HepG2 (cell line): ENCODE measurements at regions not wholly inside any gene's neighbourhood (a gene's known extent, or its start where the extent isn't known, plus 50 kb on each side); places are given as distances from the start of the nearest gene placed in this dataset.

Source experiments
- ATAC-seq: fragments of 200-7000 bp; cut with Tn5 transposase; 3 replicates; pipeline ENCODE4 v1.9.1; 2020; ENCODE audit warnings: mild to moderate bottlenecking, moderate library complexity
- BruUV-seq: library from RNA; stranded (reverse); fragments of 400-500 nt; replicated peaks from 2 replicates; lab custom pipeline; 2021; lab: Mats Ljungman, UMichigan
- CTCF ChIA-PET: fragments of 300-600 bp; formaldehyde crosslinking; extraction: SDS; loops from one replicate; lab custom pipeline; 2021; ENCODE audit warnings: low total read pairs, inconsistent platforms, low intra/inter-chr PET ratio; lab: Yijun Ruan, JAX
- POLR2A ChIA-PET: fragments of 350-600 bp; sonication (Branson Sonifier 250); formaldehyde crosslinking; loops from one replicate; lab custom pipeline; 2020; ENCODE audit warnings: antibody characterized with exemption, inconsistent platforms; lab: Yijun Ruan, JAX
- DNase-seq: peaks from one replicate; pipeline ENCODE4 v3.0.0-alpha.2; 2015; ENCODE audit warnings: low spot score
- FAIRE-seq: peaks from 3 replicates; lab custom pipeline; 2011; peaks lifted over from hg19 to GRCh38; lab: Jason Lieb, UNC
- H2AFZ ChIP-seq: one replicate; pipeline ENCODE4 v1.6.1; 2011; ENCODE audit warnings: low read length, inconsistent platforms
- H3K27ac ChIP-seq: fragments of 300-600 bp; 3 replicates; pipeline ENCODE4 v1.8.0; 2011; ENCODE audit warnings: mixed run types, mild to moderate bottlenecking, mixed read lengths, low read length, inconsistent platforms; ENCODE audit not compliant: insufficient read depth; ENCODE audit errors: extremely low read length
- H3K27me3 ChIP-seq, 2 experiments: fragments of 200-600 bp in 1 of 2; 2 replicates in 1 of 2; 3 replicates in 1 of 2; pipeline versions ENCODE4 v1.6.0 to v1.8.0; 2011; ENCODE audit warnings: low read length in 2 of 2, mild to moderate bottlenecking in 2 of 2, moderate library complexity in 2 of 2, inconsistent platforms in 1 of 2; ENCODE audit not compliant: insufficient read depth in 2 of 2, control insufficient read depth in 1 of 2
- H3K36me3 ChIP-seq, 2 experiments: fragments of 200-600 bp in 1 of 2; replicated peaks in 1 of 2; 2 replicates in 1 of 2; 3 replicates in 1 of 2; pipeline versions ENCODE4 v1.5.1 to v1.8.0; 2011; ENCODE audit warnings: low read length in 2 of 2, inconsistent platforms in 1 of 2; ENCODE audit not compliant: insufficient read depth in 2 of 2, control insufficient read depth in 1 of 2
- H3K4me1 ChIP-seq: 2 replicates; pipeline ENCODE4 v1.5.1; 2012; ENCODE audit warnings: low read length, inconsistent platforms; ENCODE audit not compliant: insufficient read depth
- H3K4me2 ChIP-seq: 2 replicates; pipeline ENCODE4 v1.6.0; 2011; ENCODE audit warnings: low read depth, low read length, inconsistent platforms
- H3K4me3 ChIP-seq, 3 experiments: fragments of 200-600 bp in 1 of 3; sonication (generic), shearing (Covaris generic) in 1 of 3; replicated peaks in 1 of 3; 2 replicates each; pipeline ENCODE4 v1.5.1; 2011 to 2016; ENCODE audit warnings: low read length in 3 of 3, inconsistent platforms in 2 of 3, low read depth in 2 of 3, mild to moderate bottlenecking in 2 of 3, control low read depth in 1 of 3, mixed read lengths in 1 of 3; ENCODE audit not compliant: insufficient read depth in 1 of 3
- H3K79me2 ChIP-seq: one replicate; pipeline ENCODE4 v1.6.1; 2011; ENCODE audit warnings: low read length, inconsistent platforms; ENCODE audit not compliant: insufficient read depth
- H3K9ac ChIP-seq: 2 replicates; pipeline ENCODE4 v1.6.0; 2011; ENCODE audit warnings: mild to moderate bottlenecking, low read depth, low read length, inconsistent platforms; ENCODE audit not compliant: insufficient read depth
- H3K9me3 ChIP-seq: 2 replicates; pipeline ENCODE4 v1.5.1; 2012; ENCODE audit warnings: mild to moderate bottlenecking, low read length
- H4K20me1 ChIP-seq: 2 replicates; pipeline ENCODE4 v1.6.0; 2011; ENCODE audit warnings: inconsistent platforms, mild to moderate bottlenecking, low read length, moderate library complexity; ENCODE audit not compliant: insufficient read depth
- ASH2L ChIP-seq: fragments of 300-600, 200-600 bp; sonication (generic); IDR thresholded peaks from 2 replicates; pipeline ENCODE4 v1.7.0; 2017; ENCODE audit warnings: low read depth, mild to moderate bottlenecking, moderate library complexity, mixed read lengths, low read length; ENCODE audit not compliant: insufficient read length
- CEBPB ChIP-seq: IDR thresholded peaks from 2 replicates; pipeline ENCODE4 v1.6.1; 2011; ENCODE audit warnings: low read depth, low read length, improper control_type of control experiment, borderline replicate concordance
- HNF4A ChIP-seq: sonication (generic); formaldehyde crosslinking; IDR thresholded peaks from 2 replicates; pipeline ENCODE4 v1.4.0; 2020; ENCODE audit warnings: missing genetic modification reagents
- HNF4G ChIP-seq, 2 experiments: sonication (generic) in 1 of 2; formaldehyde crosslinking in 1 of 2; IDR thresholded peaks; 2 replicates each; pipeline versions ENCODE4 v1.4.0 to v1.6.1; 2011 to 2020; ENCODE audit warnings: borderline replicate concordance in 2 of 2, low read depth in 2 of 2, mild to moderate bottlenecking in 2 of 2, low read length in 1 of 2, missing genetic modification reagents in 1 of 2, moderate library complexity in 1 of 2
- KDM5A ChIP-seq: fragments of 200-600 bp; sonication (generic); IDR thresholded peaks from 2 replicates; pipeline ENCODE4 v1.7.0; 2018; ENCODE audit warnings: antibody characterized with exemption, mild to moderate bottlenecking, low read length, borderline replicate concordance
- RXRB ChIP-seq: IDR thresholded peaks from 2 replicates; pipeline ENCODE4 v1.6.1; 2016; ENCODE audit warnings: borderline replicate concordance, missing genetic modification reagents, missing compliant biosample characterization
- ZNF232 ChIP-seq: sonication (generic); formaldehyde crosslinking; IDR thresholded peaks from 2 replicates; pipeline ENCODE4 v1.4.0; 2020; ENCODE audit warnings: missing genetic modification reagents, borderline replicate concordance
- ZNF263 ChIP-seq: sonication (generic); formaldehyde crosslinking; IDR thresholded peaks from 2 replicates; pipeline ENCODE4 v1.4.0; 2020; ENCODE audit warnings: missing genetic modification reagents
- WGBS: methylation state at CpG from one replicate; pipeline ENCODE4 v1.1.6; 2017; ENCODE audit warnings: low lambda C conversion rate; 5-methylcytosine and 5-hydroxymethylcytosine counted together
- in situ Hi-C: cut with HindIII; loops from 2 replicates; pipeline ENCODE4 v1.10.0; 2017; ENCODE audit warnings: low pct_unique_long_range_greater_than_20kb; ENCODE audit not compliant: extremely low pct_ligation_motif_present
- intact Hi-C: fragments of 100-400 bp; cut with micrococcal nuclease; formaldehyde crosslinking; loops from one replicate; pipeline ENCODE4 v1.10.0; 2022; ENCODE audit not compliant: unreplicated experiment

GRCh38 chr2:184463102-184463865 lies 135.0 kb upstream of the ZNF804A start:
- Histone ChIP-seq H4K20me1 (no peaks in the 10 kb centered on the region), H3K4me3 (no peak overlapping the region; a peak in 1 of 6 replicates), H3K9me3 (no peaks in the 10 kb centered on the region), H3K9ac (no peak overlapping the region), H3K4me1 (peaks cover 12% of the 10 kb centered on the region), H3K27ac (no peak overlapping the region), H3K27me3 (no peaks in the 10 kb centered on the region), H3K4me2 (peak overlapping the region; percentile 37), H3K79me2 (no peaks in the 10 kb centered on the region), H3K36me3 (no peaks in the 10 kb centered on the region), H2AFZ (no peak overlapping the region)
- ATAC-seq: peak; percentile 94
- peak; percentile 23 for FAIRE-seq
- intact Hi-C loops: no loop called here
- POLR2A ChIA-PET: no interaction called here
- TF ChIP-seq HNF4G (IDR thresholded peaks at IDR 0.05; ENCODE audit: borderline replicate concordance, low read depth, low read length) (0 out of 2 replicates have a peak, but pooled peaks have one; percentile 10), HNF4G (CRISPR knock-in tag; IDR thresholded peaks at IDR 0.05; ENCODE audit: borderline replicate concordance, low read depth) (no peak), RXRB (CRISPR knock-in tag) (0 out of 2 replicates have a peak, but pooled peaks have one; percentile 17), CEBPB (peak; percentile 72), ASH2L (no peak), ZNF263 (CRISPR knock-in tag) (peak; percentile 48; the same call in 1 of the 2 replicates), HNF4A (CRISPR knock-in tag) (peak; percentile 42; the same call in 1 of the 2 replicates), ZNF232 (no peak), KDM5A (no peak)
- under 1% methylated on average over 4 of the region's 4 CpGs for WGBS
- in situ Hi-C loops: no loop called here
- BruUV-seq: no TSS peak
- CTCF ChIA-PET: no interaction called here
- DNase-seq: peak; percentile 42
